Peyer's patch (tissue), 4 donors: ENCODE measurements at regions not wholly inside any gene's neighbourhood (a gene's known extent, or its start where the extent isn't known, plus 50 kb on each side); places are given as distances from the start of the nearest gene placed in this dataset.

ENCODE experiments used
- CTCF ChIP-seq, 6 experiments: fragments of 450-650 bp in 4 of 6; fragments of 200-600 bp in 2 of 6; sonication (generic) in 1 of 6; IDR thresholded peaks; one replicate each; pipeline ENCODE4 v1.5.1; 2017 to 2019; ENCODE audit warnings: antibody characterized with exemption in 6 of 6, mild to moderate bottlenecking in 3 of 6, moderate library complexity in 1 of 6
- POLR2A ChIP-seq, 2 donors: fragments of 450-650 bp; IDR thresholded peaks; one replicate each; pipeline ENCODE4 v1.5.1; 2017; ENCODE audit warnings: antibody characterized with exemption in 2 of 2, mild to moderate bottlenecking in 2 of 2, moderate library complexity in 2 of 2

DNA sequence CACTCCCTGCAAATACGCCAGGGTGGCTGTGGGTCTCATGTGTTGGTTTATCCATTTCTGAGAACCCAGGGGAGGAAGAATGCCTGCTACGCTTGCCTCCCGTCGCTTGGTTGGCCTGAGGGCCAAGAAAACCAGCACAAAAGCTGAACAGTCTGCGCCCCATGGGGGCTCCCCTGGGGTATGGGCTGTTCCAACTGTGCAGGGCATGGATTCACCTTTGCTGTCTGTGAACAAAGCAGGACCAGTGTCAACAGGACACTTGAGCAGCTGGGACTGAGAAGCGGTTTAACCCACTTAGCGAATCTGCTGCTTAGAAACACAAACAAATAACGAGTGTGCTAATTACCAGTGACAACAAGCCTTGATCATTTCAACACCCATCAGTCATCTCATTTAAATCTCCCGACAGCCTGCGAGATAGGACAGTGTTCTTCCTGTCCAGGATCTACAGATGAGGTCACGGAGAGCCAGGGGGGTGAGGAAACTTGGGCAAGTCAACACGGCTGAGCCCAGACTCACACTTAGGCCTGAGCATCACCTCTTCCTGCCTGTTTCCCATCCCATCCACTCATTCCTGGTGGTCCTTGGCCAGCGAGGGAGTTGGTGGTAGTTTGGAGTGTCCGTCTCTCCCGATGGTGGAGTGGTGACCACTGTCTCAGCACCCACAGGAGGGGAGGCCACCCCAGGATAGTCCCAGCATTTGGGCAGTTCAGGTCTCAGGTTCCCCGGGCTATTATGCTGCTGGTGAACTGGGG is 111.6 kb upstream of the HAAO start:
- TF ChIP-seq CTCF (IDR thresholded peaks at IDR 0.05) (no peak), POLR2A (IDR thresholded peaks at IDR 0.05) (no peak)
